OCI-LY1 (cell line): ENCODE measurements at regions not wholly inside any gene's neighbourhood (a gene's known extent, or its start where the extent isn't known, plus 50 kb on each side); places are given as distances from the start of the nearest gene placed in this dataset.
A peak's percentile ranks its signal among the peaks of the same experiment; 100 is the strongest.

Source experiments
- H2AFZ ChIP-seq: fragments of 200-600 bp; sonication (generic), shearing (Covaris generic); 2 replicates; pipeline ENCODE4 v1.6.0; 2014; ENCODE audit warnings: antibody characterized with exemption, mild to moderate bottlenecking, low read length
- H3F3A ChIP-seq: fragments of 200-600 bp; sonication (generic), shearing (Covaris generic); 2 replicates; pipeline ENCODE4 v1.6.0; 2014; ENCODE audit warnings: mild to moderate bottlenecking, antibody characterized with exemption, low read length, moderate library complexity; ENCODE audit not compliant: insufficient read depth
- H3K27ac ChIP-seq: fragments of 200-600 bp; sonication (generic); 2 replicates; pipeline ENCODE4 v1.5.1; 2014; ENCODE audit warnings: low read length, mixed run types, mild to moderate bottlenecking, low read depth; ENCODE audit not compliant: poor library complexity, severe bottlenecking
- H3K27me3 ChIP-seq: fragments of 200-600 bp; sonication (generic); 2 replicates; pipeline ENCODE4 v1.6.0; 2014; ENCODE audit warnings: antibody characterized with exemption, mild to moderate bottlenecking, low read length, moderate library complexity; ENCODE audit not compliant: insufficient read depth
- H3K36me3 ChIP-seq: fragments of 200-600 bp; sonication (generic); 2 replicates; pipeline ENCODE4 v1.6.1; 2014; ENCODE audit warnings: mild to moderate bottlenecking, antibody characterized with exemption, low read length, moderate library complexity, mixed read lengths; ENCODE audit not compliant: insufficient read depth
- H3K4me1 ChIP-seq: fragments of 200-600 bp; sonication (generic); 2 replicates; pipeline ENCODE4 v1.5.1; 2014; ENCODE audit warnings: mild to moderate bottlenecking, low read length, moderate library complexity; ENCODE audit not compliant: insufficient read depth, severe bottlenecking
- H3K4me2 ChIP-seq: fragments of 200-600 bp; sonication (generic), shearing (Covaris generic); 2 replicates; pipeline ENCODE4 v1.6.1; 2014; ENCODE audit warnings: low read length
- H3K4me3 ChIP-seq: fragments of 200-600 bp; sonication (generic); 2 replicates; pipeline ENCODE4 v1.5.1; 2014; ENCODE audit warnings: low read length, low read depth, mild to moderate bottlenecking, mixed read lengths; ENCODE audit not compliant: poor library complexity, severe bottlenecking
- H3K79me2 ChIP-seq: fragments of 200-600 bp; shearing (Covaris generic); 2 replicates; pipeline ENCODE4 v1.6.1; 2016; ENCODE audit warnings: mixed run types, low read length, mixed read lengths; ENCODE audit not compliant: insufficient read depth
- H3K9ac ChIP-seq: fragments of 200-600 bp; sonication (generic), shearing (Covaris generic); 2 replicates; pipeline ENCODE4 v1.6.1; 2014; ENCODE audit warnings: mild to moderate bottlenecking, low read length, mixed read lengths
- H3K9me2 ChIP-seq: fragments of 200-600 bp; sonication (generic), shearing (Covaris generic); 2 replicates; pipeline ENCODE4 v1.6.1; 2014; ENCODE audit warnings: low read depth, mild to moderate bottlenecking, low read length, mixed read lengths
- H3K9me3 ChIP-seq: fragments of 200-600 bp; shearing (Covaris generic); 2 replicates; pipeline ENCODE4 v1.6.1; 2014; ENCODE audit warnings: low read length, mixed read lengths
- H4K20me1 ChIP-seq: fragments of 200-600 bp; sonication (generic), shearing (Covaris generic); 2 replicates; pipeline ENCODE4 v1.6.0; 2016; ENCODE audit warnings: mild to moderate bottlenecking, low read length; ENCODE audit not compliant: insufficient read depth
- EZH2 ChIP-seq: fragments of 200-600 bp; sonication (generic), shearing (Covaris generic); IDR thresholded peaks from 2 replicates; pipeline ENCODE4 v1.8.0; 2017; ENCODE audit warnings: borderline replicate concordance, mixed run types, mild to moderate bottlenecking, antibody characterized with exemption, low read length, moderate library complexity, mixed read lengths
- TF ChIP-seq, protein P1 (sequence below): fragments of 200-600 bp; sonication (generic), shearing (Covaris generic); IDR thresholded peaks from 2 replicates; pipeline ENCODE4 v1.5.1; 2017; ENCODE audit warnings: mild to moderate bottlenecking, antibody characterized with exemption, low read length, moderate library complexity, mixed read lengths

DNA sequence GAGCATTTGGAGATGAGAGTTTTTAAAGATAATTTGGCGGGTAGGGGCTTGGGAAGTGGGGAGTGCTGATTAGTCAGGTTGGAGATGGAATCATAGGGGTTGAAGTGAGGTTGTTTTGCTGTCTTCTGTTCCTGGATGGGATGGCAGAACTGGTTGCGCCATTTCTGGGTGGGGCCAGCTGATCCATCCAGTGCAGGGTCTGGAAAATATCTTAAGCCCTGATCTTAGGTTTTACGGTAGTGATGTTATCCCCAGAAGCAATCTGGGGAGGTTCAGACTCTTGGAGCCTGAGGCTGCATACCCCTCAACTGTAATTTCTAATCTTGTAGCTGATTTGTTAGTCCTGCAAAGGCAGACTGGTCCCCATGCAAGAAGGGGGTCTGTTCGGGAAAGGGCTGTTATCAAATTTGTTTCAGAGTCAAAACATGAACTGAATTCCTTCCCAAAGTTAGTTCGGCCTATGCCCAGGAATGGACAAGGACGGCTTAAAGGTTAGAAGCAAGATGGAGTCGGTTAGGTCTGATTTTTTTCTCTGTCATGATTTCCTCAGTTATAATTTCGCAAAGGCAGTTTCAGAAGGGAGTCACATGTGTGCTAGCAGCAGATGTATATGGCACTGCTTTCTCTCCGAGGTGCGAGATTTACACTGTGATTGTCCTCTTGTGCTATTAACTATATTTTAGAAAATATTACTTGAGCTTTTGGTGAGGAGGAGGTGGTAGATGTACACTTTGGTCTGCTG, 540.4 kb downstream of the EDEM1 start:
- H3K4me2 ChIP-seq: no peak overlapping the region
- H3K4me1 ChIP-seq: no peaks in the 10 kb centered on the region
- H3K9me2 ChIP-seq: no peaks in the 10 kb centered on the region
- H2AFZ ChIP-seq: no peak overlapping the region
- no peak overlapping the region for H3K9ac ChIP-seq
- H3K79me2 ChIP-seq: no peaks in the 10 kb centered on the region
- no peaks in the 10 kb centered on the region for H3K27me3 ChIP-seq
- H3K27ac ChIP-seq: no peak overlapping the region
- TF ChIP-seq, protein P1, sequence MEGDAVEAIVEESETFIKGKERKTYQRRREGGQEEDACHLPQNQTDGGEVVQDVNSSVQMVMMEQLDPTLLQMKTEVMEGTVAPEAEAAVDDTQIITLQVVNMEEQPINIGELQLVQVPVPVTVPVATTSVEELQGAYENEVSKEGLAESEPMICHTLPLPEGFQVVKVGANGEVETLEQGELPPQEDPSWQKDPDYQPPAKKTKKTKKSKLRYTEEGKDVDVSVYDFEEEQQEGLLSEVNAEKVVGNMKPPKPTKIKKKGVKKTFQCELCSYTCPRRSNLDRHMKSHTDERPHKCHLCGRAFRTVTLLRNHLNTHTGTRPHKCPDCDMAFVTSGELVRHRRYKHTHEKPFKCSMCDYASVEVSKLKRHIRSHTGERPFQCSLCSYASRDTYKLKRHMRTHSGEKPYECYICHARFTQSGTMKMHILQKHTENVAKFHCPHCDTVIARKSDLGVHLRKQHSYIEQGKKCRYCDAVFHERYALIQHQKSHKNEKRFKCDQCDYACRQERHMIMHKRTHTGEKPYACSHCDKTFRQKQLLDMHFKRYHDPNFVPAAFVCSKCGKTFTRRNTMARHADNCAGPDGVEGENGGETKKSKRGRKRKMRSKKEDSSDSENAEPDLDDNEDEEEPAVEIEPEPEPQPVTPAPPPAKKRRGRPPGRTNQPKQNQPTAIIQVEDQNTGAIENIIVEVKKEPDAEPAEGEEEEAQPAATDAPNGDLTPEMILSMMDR: no peak
- no peak for TF ChIP-seq EZH2
- no peaks in the 10 kb centered on the region for H3K9me3 ChIP-seq
- H3K36me3 ChIP-seq: no peaks in the 10 kb centered on the region
- H3F3A ChIP-seq: no peaks in the 10 kb centered on the region
- no peak overlapping the region for H3K4me3 ChIP-seq
- no peaks in the 10 kb centered on the region for H4K20me1 ChIP-seq

DNA sequence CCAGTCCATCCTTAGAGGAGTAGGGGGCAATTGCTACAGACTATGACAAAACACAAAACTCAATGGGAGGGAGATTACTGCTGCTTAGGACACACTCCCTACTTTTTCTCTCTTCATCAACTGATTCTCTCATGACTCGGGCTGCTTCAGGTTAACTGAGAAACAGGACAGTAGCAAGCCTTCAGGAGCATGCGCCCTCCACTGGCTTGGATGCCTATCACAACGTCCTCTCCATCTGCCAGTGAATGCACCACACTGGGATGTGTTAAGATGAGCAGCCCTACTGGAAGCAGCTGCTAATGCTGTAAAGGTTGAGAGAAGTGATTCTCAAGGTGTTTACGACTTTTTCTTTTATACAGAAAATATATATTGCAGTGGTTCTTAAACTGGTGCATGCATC, 542.3 kb downstream of the EDEM1 start:
- no peaks in the 10 kb centered on the region for H3K4me1 ChIP-seq
- H3K36me3 ChIP-seq: no peaks in the 10 kb centered on the region
- H3K4me3 ChIP-seq: no peak overlapping the region
- H3K27ac ChIP-seq: no peak overlapping the region
- H3K27me3 ChIP-seq: no peaks in the 10 kb centered on the region
- no peaks in the 10 kb centered on the region for H3K9me2 ChIP-seq
- H3K9me3 ChIP-seq: no peaks in the 10 kb centered on the region
- no peak overlapping the region for H3K9ac ChIP-seq
- H3K79me2 ChIP-seq: no peaks in the 10 kb centered on the region
- no peak overlapping the region for H3K4me2 ChIP-seq
- no peaks in the 10 kb centered on the region for H3F3A ChIP-seq
- TF ChIP-seq, protein P1: no peak; the same call in 1 of the 2 replicates
- TF ChIP-seq EZH2: no peak
- no peaks in the 10 kb centered on the region for H4K20me1 ChIP-seq
- H2AFZ ChIP-seq: no peak overlapping the region

DNA sequence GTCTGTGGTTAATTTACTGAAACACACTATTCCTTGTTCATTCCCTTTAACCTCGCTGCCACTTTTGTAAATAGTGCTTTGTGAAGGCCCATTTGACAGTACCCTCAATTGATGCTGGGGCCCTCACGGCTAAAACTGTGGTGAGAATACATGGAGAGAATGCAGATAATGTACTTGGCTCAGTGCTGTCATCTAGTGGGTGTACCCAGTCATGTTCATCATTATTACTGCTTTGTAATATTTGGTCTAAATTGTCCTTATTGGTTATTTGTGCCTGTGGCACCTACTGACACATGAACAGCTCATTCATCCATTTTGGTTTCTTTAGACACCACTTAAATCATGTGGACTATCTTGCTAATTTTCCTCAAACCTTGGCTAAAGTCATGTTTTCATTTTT, 543.6 kb downstream of the EDEM1 start:
- H3K9me3 ChIP-seq: no peaks in the 10 kb centered on the region
- H3K79me2 ChIP-seq: no peaks in the 10 kb centered on the region
- no peaks in the 10 kb centered on the region for H3K9me2 ChIP-seq
- no peaks in the 10 kb centered on the region for H3K36me3 ChIP-seq
- H2AFZ ChIP-seq: no peak overlapping the region
- H4K20me1 ChIP-seq: no peaks in the 10 kb centered on the region
- no peak overlapping the region for H3K4me2 ChIP-seq
- H3K4me1 ChIP-seq: no peaks in the 10 kb centered on the region
- no peak overlapping the region for H3K4me3 ChIP-seq
- H3F3A ChIP-seq: no peaks in the 10 kb centered on the region
- no peaks in the 10 kb centered on the region for H3K27me3 ChIP-seq
- no peak overlapping the region for H3K9ac ChIP-seq
- no peak overlapping the region for H3K27ac ChIP-seq
- no peak for TF ChIP-seq EZH2
- TF ChIP-seq, protein P1: peak; percentile 45; the same call in 1 of the 2 replicates
